GM19438 (cell line): ENCODE measurements at regions not wholly inside any gene's neighbourhood (a gene's known extent, or its start where the extent isn't known, plus 50 kb on each side); places are given as distances from the start of the nearest gene placed in this dataset.
"Not testable (repeated sequence)": the region's sequence is repeated elsewhere in the genome, so short reads cannot be mapped to it uniquely, and the experiment has no call there.

Experiments
- ATAC-seq: cut with Tn5 transposase; IDR thresholded peaks from one replicate; pipeline ENCODE4 v1.9.1; 2021; ENCODE audit warnings: low read depth; ENCODE audit not compliant: unreplicated experiment

GRCh38 chr6:85908120-85908519, 265.4 kb upstream of the SYNCRIP start:
- not testable (repeated sequence) for ATAC-seq

GRCh38 chr6:85892346-85892745, 249.7 kb upstream of the SYNCRIP start:
- no peak for ATAC-seq

GRCh38 chr6:85887461-85887860, 244.8 kb upstream of the SYNCRIP start:
- no peak for ATAC-seq

- ATAC-seq, result no peak
Measured at GRCh38 chr6:85868685-85869084, 226.0 kb upstream of the SYNCRIP start.

- no peak for ATAC-seq
Measured at GRCh38 chr6:85867595-85867994, 224.9 kb upstream of the SYNCRIP start.

- ATAC-seq, result no peak
Measured at GRCh38 chr6:85866758-85867401, 224.2 kb upstream of the SYNCRIP start.

- ATAC-seq, result no peak
Measured at GRCh38 chr6:85866370-85866730, 223.7 kb upstream of the SYNCRIP start.

- ATAC-seq, result peak; percentile 68
Measured at GRCh38 chr6:85865420-85866369, 223.0 kb upstream of the SYNCRIP start.

- ATAC-seq, result no peak
Measured at GRCh38 chr6:85864453-85865401, 222.0 kb upstream of the SYNCRIP start.

GRCh38 chr6:85856235-85856634, 213.5 kb upstream of the SYNCRIP start:
- ATAC-seq, result no peak

- ATAC-seq, result not testable (repeated sequence)
Measured at GRCh38 chr6:85838351-85839119, 195.8 kb upstream of the SYNCRIP start.

- no peak for ATAC-seq
Measured at GRCh38 chr6:85828973-85829372, 186.3 kb upstream of the SYNCRIP start.

- ATAC-seq, result no peak
Measured at GRCh38 chr6:85826997-85827396, 184.3 kb upstream of the SYNCRIP start.

- ATAC-seq, result no peak
Measured at GRCh38 chr6:85824329-85824728, 181.6 kb upstream of the SYNCRIP start.

- no peak for ATAC-seq
Measured at GRCh38 chr6:85810558-85810957, 167.9 kb upstream of the SYNCRIP start.

- ATAC-seq, result no peak
Measured at GRCh38 chr6:85803721-85804120, 161.0 kb upstream of the SYNCRIP start.

GRCh38 chr6:85802162-85802561, 159.5 kb upstream of the SYNCRIP start:
- ATAC-seq, result no peak

GRCh38 chr6:85798931-85799652, 156.4 kb upstream of the SYNCRIP start:
- ATAC-seq, result no peak

GRCh38 chr6:85797993-85798392, 155.3 kb upstream of the SYNCRIP start:
- ATAC-seq, result no peak
